GM12873 (cell line): ENCODE measurements at regions not wholly inside any gene's neighbourhood (a gene's known extent, or its start where the extent isn't known, plus 50 kb on each side); places are given as distances from the start of the nearest gene placed in this dataset.

ENCODE experiments used
- TF ChIP-seq, protein P1 (sequence below): IDR thresholded peaks from 2 replicates; pipeline ENCODE4 v1.5.1; 2012; ENCODE audit warnings: low read depth, mild to moderate bottlenecking, moderate library complexity, low read length, control low read depth; ENCODE audit not compliant: insufficient read depth; ENCODE audit errors: missing control alignments

GRCh38 chr2:7288484-7288883 lies 371.3 kb downstream of the RNF144A start:
- TF ChIP-seq, protein P1, sequence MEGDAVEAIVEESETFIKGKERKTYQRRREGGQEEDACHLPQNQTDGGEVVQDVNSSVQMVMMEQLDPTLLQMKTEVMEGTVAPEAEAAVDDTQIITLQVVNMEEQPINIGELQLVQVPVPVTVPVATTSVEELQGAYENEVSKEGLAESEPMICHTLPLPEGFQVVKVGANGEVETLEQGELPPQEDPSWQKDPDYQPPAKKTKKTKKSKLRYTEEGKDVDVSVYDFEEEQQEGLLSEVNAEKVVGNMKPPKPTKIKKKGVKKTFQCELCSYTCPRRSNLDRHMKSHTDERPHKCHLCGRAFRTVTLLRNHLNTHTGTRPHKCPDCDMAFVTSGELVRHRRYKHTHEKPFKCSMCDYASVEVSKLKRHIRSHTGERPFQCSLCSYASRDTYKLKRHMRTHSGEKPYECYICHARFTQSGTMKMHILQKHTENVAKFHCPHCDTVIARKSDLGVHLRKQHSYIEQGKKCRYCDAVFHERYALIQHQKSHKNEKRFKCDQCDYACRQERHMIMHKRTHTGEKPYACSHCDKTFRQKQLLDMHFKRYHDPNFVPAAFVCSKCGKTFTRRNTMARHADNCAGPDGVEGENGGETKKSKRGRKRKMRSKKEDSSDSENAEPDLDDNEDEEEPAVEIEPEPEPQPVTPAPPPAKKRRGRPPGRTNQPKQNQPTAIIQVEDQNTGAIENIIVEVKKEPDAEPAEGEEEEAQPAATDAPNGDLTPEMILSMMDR = no peak

DNA sequence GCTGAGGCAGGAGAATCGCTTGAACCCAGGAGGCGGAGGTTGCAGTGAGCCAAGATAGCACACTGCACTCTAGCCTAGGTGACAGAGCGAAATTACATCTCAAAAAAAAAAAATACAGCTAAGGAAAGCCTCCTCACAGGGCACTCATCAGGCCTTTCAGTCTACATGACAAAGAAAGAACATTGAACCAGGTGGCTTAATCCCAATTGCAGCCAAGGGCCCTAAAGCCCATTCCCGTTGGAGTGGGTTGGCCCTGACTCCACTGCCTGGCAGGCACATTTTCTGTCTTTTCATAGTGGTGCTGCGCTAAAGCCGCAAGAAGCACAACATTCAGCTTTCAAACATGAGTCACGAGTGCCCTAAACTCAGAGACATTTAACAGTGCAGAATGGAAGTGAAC lies 372.5 kb downstream of the RNF144A start:
- TF ChIP-seq, protein P1 = no peak

DNA sequence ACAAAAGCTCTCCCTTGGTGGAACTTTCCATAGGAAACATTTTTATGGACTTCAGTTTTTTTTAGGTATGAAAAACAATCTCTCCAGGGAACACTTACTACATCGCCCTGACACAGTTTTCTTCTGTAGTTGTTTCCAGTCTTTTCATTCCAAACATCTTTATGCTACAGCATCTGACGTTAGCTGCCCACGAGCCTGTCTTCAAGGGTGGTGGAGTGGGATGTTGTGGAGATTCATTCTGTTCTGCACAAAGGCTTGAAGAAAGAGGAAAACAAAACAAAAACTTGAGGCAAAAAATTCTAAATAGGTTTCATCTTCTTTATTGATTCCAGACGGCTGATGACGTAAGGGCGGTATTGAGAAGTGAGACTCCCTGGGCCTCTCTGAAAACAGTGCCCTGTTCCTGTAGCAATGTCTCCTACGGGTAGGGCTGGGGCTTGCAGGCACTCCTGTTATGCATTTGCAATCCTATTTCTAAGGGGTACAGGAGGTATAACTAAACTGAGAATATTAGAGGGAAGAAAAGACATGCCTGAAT lies 375.0 kb downstream of the RNF144A start:
- TF ChIP-seq, protein P1 = no peak

DNA sequence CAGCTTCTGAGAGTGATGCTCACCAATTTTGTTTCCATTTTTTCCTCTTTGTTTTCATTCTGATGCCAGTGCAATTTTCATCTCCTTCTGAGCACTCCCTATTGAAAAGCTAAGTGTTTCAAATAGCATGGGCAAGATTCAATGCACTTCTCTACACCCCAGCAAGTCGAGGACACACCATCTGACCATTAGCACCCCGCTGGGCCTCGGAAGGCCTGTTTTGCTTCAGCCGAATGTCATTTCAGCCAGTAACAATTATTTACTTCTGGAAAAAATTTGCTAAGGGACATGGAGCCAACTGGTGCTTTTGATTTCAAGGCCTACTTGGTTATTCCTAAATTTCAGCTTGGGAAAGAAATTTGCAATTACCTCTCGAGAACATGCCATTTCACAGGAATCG lies 392.4 kb downstream of the RNF144A start:
- TF ChIP-seq, protein P1 = no peak

DNA sequence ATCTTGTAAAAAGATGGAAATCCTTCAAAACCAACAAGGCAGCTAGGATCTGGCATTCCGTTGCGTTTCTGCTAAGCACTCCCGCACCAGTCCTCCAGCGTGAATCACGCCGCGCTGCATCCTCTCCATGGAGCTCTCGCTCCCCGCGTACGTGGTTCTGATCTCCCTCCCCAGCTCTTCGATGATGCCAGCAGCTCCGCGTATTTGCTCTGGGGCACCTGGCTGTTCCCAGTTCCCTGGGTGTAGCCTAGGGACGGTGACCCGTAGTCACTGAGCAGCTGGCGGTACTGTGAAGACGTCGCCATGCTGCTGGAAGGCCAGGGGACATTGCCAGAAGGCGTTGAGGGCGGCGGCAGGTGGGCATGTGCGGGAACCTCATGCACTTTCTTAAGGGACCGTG lies 407.5 kb downstream of the RNF144A start:
- TF ChIP-seq, protein P1 = no peak

GRCh38 chr2:7325186-7325585 lies 408.0 kb downstream of the RNF144A start:
- TF ChIP-seq, protein P1 = no peak

GRCh38 chr2:7329465-7329864 lies 412.3 kb downstream of the RNF144A start:
- TF ChIP-seq, protein P1 = no peak

DNA sequence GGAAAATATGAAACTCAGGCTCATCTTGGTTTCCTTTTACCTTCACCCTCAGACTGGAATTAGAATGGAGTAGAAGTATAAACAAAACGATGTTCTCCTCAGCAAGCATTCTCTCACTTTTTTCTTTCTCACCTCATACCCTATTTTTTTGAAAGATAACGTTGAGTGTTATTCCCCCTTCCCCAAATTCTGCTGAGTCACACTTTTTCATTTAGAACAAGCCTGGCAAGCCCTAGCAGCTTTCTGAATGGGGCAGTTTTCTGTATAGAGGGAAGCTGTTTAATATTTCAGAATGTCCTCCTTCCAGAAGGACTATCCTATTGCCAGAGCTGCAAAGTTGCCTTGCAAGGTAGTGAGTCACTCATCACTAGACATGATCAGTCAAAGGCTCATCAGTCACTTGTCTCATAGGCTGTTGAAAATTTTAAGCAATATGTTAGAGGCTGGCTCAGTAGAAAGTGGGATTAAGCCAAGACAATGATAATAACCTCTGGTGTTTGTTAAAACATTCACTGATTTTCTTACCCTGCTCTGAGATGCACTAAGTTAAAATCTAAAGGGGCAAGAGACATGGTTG lies 416.1 kb downstream of the RNF144A start:
- TF ChIP-seq, protein P1 = no peak
